Right ventricle myocardium superior (tissue), 1 donor: ENCODE measurements at regions not wholly inside any gene's neighbourhood (a gene's known extent, or its start where the extent isn't known, plus 50 kb on each side); places are given as distances from the start of the nearest gene placed in this dataset.
"Not testable (repeated sequence)": the region's sequence is repeated elsewhere in the genome, so short reads cannot be mapped to it uniquely, and the experiment has no call there.

Experiments used
- ATAC-seq: fragments of 200-7000 bp; cut with Tn5 transposase; one replicate; pipeline ENCODE4 v1.9.1; 2020; ENCODE audit warnings: mild to moderate bottlenecking; ENCODE audit not compliant: poor library complexity
- DNase-seq: peaks from one replicate; pipeline ENCODE4 v3.0.0-alpha.2; 2020
- intact Hi-C: fragments of 100-400 bp; cut with DNase I; formaldehyde crosslinking; loops from one replicate; pipeline ENCODE4 v1.11.2; 2022
- donor health status: DM: no; HTN: yes; CAD: no; lungs with severe emphysema.

DNA sequence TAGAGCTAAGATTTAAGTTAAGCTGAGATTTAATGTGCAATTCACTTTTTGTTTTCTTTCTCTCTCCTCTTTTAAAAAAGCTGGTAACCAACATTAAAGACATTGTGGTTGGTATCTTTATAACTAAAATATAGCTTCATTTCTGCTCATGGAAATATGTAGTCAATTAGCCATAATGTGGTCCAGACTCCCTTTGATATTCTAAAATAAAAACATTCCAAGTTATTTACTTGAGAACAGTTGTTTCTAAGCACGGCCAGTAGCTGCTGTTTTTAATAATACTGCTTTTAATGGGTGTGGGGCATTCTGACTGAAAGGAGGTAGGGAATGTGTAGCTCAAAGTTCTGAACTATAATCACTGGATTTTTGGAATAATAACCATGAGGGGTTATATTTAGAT lies 183.3 kb upstream of the FBXO11 start:
- ATAC-seq: no peak
- intact Hi-C loops: no loop called here
- no peak for DNase-seq

DNA sequence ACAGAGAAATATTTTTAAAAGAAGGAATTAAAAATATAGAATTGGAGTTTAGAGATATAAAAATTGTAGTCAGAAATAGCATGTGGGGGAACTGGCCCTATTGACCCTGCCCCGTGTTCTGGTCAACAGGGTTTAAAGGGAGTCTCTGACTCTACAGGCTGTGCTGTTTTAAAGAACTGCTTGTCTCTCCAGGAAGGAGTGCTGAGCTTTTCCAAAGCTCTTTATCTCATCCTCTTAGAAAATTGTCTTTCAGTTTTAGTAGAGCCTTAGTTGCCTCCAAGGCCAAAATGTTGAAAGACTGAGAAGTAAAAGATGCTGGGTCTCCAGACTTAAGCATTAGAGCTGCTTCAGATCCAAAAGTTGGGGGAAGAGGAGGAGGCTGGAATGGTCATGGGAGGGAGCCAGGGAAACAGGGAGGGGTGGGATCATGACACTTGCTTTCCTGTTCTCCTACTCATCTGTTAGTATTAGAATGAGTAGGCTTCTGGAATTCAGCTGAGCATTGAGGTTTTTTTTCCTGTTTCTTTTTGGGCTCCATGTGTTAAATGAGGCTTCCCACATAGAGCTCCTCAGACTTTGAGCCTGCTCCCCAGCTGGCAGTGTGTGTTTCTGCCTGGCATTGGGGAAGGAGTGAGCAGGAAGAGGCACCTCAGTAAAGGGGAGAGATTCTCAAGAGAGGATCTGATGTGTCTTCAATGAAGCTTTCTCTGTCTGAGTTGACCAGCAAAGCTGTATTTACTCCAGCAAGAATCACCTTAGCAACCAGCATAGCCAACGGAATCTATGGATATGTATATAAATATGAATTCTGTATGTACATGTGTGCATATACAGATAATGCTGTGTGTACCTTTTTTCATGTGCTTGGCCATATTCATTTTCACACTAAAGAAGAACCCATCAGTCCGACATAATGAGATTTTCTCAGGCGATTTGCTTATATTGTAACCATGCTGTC lies 186.8 kb upstream of the FBXO11 start:
- no peak for DNase-seq
- intact Hi-C loops: no loop called here
- ATAC-seq: no peak

DNA sequence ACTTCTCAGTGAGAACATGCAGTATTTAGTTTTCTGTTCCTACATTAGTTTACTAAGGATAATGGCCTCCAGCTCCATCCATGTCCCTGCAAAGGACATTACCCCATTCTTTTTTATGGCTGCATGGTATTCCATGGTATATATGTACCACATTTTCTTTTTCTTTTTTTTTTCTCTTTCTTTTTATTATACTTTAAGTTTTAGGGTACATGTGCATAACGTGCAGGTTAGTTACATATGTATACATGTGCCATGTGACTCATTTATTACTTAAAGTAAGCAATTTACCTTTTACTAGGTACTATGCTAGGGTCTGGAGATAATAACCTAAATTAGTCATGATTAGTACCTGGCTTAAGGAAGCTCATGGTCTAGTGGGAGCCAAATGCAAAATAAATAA lies 190.5 kb upstream of the FBXO11 start:
- intact Hi-C loops, ATAC-seq: not testable (repeated sequence)

DNA sequence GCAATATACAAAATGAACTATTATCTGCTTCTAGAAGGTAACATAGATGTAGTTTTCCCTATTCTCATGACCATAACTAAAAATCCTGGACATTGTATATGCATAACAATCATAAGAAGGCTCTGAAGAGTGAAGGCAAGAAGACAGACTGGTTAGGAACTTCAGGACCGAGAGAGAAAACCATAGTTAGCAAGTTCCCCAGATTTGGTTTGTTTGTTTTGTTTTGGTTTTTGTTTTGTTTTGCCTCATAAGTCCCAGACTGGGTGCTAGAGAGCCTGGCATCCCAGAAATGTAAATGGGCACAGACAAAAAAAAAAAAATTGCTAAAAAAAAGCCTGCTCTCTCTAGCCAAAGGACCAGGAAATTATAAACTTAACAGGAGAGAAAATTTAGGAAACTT lies 192.2 kb upstream of the FBXO11 start:
- no peak for ATAC-seq
- intact Hi-C loops: no loop called here
- DNase-seq: no peak

More for the DNA sequence above, 190.5 kb upstream of the FBXO11 start:
- not testable (repeated sequence) for DNase-seq

DNA sequence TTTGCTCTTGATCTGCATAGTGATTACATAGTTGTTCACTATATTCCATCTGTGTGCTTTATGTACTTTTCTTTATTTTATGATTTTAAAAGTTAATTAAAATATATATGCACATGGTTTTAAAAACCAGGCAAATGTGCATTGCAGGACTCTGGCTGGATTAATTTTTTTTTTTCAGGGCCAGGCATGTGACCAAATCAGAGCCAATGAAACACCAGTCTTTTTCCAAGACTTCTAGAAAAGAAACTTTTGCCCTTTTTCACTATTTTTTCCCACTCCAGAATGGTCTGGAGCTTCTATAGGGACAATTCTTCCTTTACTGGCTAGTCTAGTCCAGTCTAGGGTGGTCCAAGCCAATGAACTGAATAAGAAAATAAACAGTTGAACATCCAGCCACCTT lies 198.1 kb upstream of the FBXO11 start:
- intact Hi-C loops: loop anchor here (10.0 kb wide), 3 partner anchors 200 to 670 kb away; partner anchors contain the start of genes FBXO11 and MSH6
- ATAC-seq: no peak
- no peak for DNase-seq

DNA sequence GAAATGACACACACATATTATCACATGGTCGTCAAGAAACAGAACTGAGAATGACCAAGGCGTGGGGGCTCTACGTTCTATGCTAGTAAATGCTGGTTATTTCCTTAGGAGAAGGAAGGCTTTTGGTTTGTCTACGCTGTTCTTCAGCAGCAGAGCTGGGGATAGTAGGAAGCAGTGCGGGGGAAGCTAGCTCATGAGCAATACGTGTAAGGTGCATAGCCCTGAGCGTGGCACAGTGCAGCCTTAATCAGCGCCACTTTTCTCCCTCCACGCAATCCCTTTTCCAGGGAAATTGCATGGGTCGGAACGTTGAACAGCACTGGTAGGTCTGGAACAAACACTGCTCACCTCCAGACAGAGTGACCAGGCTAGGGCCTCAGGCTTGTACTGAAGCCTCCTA lies 199.6 kb upstream of the FBXO11 start:
- intact Hi-C loops: loop anchor here (5.0 to 10.0 kb wide), 4 partner anchors 201 to 671 kb away; partner anchors contain the start of genes FBXO11 and MSH6
- DNase-seq: no peak
- ATAC-seq: no peak

DNA sequence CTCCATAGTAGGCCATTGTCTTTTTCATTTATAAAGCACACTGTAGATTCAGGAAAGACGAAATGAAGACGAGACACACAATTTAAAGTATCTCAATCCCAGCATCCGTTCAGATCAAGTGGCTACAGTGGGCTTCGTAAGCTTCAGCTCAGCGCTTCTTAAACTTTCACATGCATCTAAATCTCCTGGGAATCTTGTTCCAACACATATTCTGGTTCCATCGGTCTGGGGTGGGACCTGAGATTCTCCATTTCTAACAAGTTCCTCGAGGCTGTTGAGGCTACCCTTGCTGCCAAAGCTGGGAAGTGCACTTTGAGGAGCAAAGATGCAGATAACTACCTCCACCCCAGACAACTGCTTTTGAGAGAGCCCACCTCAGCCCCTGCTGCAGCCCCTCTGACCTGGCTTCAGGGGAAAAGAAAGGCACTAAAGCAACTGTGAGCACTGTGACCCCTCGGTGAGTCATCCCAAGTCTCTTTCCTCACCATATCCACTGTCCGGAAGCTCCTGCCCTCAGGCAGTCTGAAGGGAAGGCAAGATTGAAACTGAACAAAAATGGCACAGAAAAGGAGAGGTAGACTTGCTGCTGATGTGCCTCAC lies 201.1 kb upstream of the FBXO11 start:
- intact Hi-C loops: loop anchor here (5.0 to 10.0 kb wide), 4 partner anchors 203 to 673 kb away; partner anchors contain the start of genes FBXO11 and MSH6
- ATAC-seq (no peak), DNase-seq (no peak)

DNA sequence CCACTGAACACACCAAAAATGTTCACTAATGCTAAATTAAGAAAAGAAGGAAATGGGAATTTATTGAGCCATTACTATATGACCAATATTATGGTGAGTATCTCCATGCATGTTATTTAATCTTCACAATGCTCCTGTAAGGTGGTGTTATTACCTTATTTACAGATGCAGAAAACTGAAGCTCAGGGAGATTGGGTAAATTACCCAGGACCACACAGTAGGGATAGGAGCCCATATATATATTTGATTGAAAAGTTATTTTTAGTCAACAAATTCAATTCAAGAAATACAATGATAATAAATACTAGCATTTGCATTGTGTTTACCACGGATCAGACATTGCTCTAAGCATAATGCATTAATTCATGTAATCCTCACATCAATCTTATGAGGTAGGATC lies 202.2 kb upstream of the FBXO11 start:
- no peak for DNase-seq
- intact Hi-C loops: loop anchor here (5.0 to 10.0 kb wide), 4 partner anchors 204 to 674 kb away; partner anchors contain the start of genes FBXO11 and MSH6
- no peak for ATAC-seq

DNA sequence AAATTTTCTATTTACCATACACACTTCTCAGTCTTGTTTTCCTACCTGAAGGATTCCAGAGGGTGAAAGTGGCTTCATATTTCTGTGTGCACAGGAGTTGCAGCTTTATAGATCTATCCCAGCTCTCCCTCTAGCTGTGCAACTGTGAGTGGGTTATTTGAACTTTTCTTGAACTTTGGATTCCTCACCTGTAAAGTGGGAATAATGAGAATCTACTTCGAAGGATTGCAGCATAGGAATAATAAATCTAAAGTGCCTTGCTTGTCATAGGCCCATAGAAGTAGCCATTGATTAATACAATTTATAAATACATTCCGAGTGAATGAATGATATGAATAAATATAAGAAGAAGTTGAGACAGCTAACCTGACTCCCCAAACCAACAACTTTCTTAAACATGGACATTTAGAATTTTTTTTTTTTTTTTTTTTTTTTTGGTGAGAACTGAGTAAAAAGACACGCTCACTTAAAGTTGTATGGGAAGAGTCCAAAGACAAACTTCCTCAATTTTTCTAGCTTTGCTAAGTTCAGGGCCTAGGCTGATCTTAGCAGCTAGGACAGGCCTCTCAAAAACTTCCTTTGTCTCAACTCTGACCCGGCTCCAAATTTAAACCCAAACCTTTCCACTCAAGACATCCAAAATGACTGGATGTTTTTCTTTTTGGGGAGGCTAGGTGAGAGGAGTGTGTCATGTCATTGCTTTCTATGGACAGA lies 203.3 kb upstream of the FBXO11 start:
- intact Hi-C loops: loop anchor here (5.0 to 10.0 kb wide), 4 partner anchors 205 to 675 kb away; partner anchors contain the start of genes FBXO11 and MSH6

DNA sequence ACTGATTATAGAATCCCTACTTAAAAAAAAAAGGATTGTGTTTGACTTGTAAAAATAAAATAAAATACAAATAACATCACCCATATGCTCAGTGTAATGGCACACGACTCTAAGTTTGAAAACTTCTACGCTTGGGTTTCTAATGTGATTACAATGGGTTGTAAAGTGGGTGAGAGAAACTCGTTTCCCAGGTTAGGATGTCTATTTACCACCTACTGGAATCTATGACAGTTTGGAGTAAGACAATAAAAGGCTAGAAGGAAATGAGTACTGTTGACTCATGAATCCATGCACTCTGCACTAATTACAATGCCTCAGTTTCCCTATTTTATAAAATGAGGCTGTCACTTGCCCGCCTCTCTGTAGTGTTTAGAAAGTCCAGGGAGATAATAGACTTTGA lies 204.0 kb upstream of the FOXN2 start:
- no peak for DNase-seq
- intact Hi-C loops: no loop called here
- ATAC-seq: no peak

More for the DNA sequence above, 203.3 kb upstream of the FBXO11 start:
- ATAC-seq (no peak), DNase-seq (no peak)

DNA sequence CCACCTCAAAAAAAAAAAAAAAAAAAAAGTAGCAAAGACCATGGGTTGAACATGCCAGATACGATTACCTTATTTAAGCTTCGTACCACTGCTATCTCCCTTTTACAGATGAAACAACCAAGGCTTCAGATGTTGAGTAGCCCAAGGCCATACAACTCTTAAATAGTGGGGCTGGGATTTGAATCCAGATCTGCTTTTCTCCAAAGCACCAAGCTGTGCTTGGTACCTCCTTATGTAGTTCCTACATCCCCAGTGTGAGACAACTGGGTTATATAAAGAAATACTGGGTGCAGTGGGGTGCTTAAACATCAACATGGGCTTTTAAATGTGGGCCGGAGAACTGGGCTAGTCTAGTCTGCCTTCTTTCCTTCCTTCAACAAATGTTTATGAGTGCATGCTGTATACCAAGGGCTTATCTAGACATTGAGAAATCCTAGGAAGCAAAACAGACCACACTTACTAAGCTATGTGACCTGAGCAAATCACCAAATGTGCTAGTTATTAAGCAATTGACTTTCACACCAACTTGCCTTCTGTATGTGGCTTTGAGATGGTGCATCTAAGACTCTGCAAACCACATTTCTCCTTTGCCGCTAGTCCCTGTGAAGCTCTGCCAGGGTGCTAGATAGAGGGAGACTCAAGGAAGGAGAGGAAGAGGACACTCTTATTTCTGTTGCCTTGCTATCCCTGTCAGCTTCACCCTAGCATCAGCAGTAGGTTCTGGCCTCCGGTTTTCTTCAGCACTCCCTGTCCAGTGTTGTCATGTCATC lies 201.4 kb upstream of the FOXN2 start:
- DNase-seq (no peak), ATAC-seq (no peak)
- intact Hi-C loops: no loop called here

DNA sequence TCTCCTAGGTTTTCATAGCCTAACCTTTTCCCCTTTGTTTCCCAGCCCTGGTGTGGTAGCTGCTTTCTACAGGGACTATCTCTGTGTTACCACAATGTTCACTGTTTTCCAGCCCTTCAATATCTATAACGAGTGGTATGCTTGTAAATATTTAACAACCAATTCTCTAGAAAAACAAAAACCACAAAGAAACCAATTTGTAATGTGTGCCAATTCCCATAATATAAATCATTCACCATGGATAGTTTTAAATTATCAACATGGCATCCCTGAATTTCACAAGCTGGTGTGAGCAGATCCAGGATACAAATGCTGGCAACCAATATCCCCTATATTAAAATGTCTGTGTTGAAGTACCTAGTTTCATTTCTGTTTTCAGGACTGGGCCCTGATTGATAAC lies 200.7 kb upstream of the FOXN2 start:
- DNase-seq: no peak
- no peak for ATAC-seq
- intact Hi-C loops: no loop called here

DNA sequence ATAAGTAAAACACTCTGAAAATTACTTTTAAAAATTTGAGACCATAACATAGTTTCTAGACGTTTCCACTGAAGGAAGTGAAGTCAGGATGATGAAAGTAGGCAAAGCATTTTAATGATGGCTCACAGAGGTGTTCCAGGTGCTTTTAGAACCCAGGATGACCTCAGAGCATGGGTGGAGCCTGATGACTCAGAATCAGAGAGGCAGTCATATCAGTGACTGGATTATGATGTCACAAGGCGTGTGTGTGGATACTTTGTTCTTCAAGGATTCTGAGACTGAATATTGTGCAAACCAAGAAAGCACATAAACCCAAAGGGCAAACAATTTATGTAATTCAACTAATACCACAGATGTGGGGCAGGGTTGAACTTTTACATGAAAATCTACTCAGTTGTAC lies 200.2 kb upstream of the FOXN2 start:
- no peak for ATAC-seq
- intact Hi-C loops: no loop called here
- no peak for DNase-seq

DNA sequence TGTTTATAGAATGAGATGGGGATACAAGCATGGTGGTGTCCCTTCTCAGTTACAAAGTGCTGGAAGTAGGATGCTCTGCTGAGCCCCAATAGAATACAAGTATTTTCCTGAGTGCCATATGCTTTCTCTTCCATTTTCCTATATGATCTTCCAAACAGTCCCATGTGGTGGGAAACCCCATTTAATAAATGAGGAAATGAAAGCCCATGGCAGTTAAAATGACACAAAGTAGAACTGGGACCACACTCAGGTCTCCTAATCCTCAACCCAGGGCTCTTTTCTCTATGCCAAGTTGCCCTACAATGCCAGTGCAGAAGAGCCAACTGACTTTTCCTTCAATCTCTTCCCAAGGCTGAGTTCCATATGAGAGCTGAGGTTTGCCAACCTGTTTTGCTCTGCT lies 198.0 kb upstream of the FOXN2 start:
- ATAC-seq (no peak), DNase-seq (no peak)
- intact Hi-C loops: no loop called here

DNA sequence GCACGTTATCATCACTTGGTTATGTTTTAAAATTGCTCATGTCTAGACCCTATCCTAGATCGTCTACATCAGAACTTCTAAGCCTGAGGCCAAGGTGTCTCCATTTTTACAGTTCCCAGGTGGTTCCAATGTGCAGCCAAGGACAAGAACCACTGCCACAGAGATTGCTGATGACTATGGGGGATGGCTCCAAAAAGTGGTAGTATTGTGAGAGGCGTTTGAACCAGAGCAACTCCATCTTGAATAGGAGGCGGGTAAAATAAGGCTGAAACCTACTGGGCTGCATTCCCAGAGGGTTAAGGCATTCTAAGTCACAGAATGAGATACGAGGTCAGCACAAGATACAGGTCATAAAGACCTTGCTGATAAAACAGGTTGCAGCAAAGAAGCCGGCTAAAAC lies 195.6 kb upstream of the FOXN2 start:
- ATAC-seq (no peak), DNase-seq (no peak)
- intact Hi-C loops: no loop called here

DNA sequence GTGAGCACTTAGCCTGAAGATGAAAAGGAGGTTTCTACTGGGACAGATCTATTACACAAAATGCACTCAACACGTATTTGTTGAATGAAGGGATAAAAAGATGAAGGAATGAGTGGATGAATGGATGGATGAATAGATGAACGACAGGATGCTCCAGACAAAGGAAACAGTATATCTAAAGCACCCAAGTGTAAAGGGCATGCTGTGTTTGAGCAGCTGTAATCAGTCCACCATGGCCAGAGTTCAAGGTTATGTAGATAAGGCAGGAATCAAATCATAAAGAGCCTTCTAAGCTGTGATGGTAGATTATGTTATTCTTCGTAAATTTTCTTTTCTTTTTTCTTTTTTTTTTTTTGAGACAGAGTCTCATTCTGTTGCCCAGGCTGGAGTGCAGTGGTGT lies 194.4 kb upstream of the FOXN2 start:
- intact Hi-C loops: no loop called here
- DNase-seq (no peak), ATAC-seq (no peak)

DNA sequence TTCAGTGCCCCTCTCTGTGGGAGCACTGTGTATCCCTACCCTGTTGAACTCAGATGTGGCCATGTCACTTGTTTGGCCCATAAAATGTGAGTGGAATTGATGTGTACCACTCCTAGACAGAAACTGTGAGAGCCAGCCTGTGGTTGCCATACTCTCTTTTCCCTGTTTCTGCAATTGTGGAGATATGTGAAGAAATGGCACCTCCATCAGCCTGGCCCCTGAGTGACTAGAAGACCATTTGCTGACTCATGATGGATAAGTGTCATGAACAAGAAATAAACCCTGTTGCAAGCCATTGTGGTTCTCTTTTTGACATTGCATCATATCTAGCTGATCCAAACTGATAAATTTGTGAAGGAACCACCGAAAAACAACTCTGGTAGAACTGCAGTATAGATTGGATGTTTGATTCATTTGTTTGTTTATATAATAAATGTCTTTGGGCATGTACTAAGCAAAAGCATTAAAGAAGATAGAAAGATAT lies 193.7 kb upstream of the FOXN2 start:
- no peak for DNase-seq
- ATAC-seq: no peak
- intact Hi-C loops: no loop called here

DNA sequence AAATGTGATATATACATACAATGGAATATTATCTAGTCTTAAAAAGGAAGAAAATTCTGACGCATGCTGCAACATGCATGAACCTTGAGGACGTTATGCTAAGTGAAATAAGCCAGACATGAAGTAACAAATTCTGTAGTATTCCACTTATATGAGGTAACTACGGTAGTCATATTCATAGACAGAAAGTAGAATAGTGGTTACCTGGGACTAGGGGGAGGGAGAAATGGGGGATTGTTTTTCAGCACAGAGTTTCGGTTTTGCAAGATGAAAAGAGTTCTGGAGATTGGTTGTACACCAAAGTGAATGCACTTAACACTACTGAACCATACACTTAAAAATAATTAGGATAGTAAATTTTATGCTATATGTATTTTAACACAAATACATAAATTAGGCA lies 192.3 kb upstream of the FOXN2 start:
- ATAC-seq (no peak), DNase-seq (no peak)
- intact Hi-C loops: no loop called here
